Fibroblast of pulmonary artery (primary cell): ENCODE measurements at regions not wholly inside any gene's neighbourhood (a gene's known extent, or its start where the extent isn't known, plus 50 kb on each side); places are given as distances from the start of the nearest gene placed in this dataset.

Experiments
- DNase-seq: peaks from one replicate; pipeline ENCODE4 v3.0.0-alpha.2; 2010; ENCODE audit warnings: low read depth
- H3K4me3 ChIP-seq: replicated peaks from 2 replicates; pipeline ENCODE4 v1.5.1; 2011; ENCODE audit warnings: low read depth, mild to moderate bottlenecking, control low read depth, low read length, moderate library complexity
- CTCF ChIP-seq: IDR thresholded peaks from 2 replicates; pipeline ENCODE4 v1.5.1; 2011; ENCODE audit warnings: mild to moderate bottlenecking, control low read depth, low read length, inconsistent platforms; ENCODE audit errors: missing control alignments

- no peak for TF ChIP-seq CTCF
- H3K4me3 ChIP-seq, result no peak overlapping the region
- DNase-seq, result no peak
Measured at GRCh38 chr19:29062475-29063435, 150.2 kb downstream of the UQCRFS1 start.

- H3K4me3 ChIP-seq, result no peak overlapping the region
- DNase-seq, result no peak
- no peak for TF ChIP-seq CTCF
Measured at GRCh38 chr19:29060813-29061364, 152.1 kb downstream of the UQCRFS1 start.

GRCh38 chr19:29056535-29056934 is 156.4 kb downstream of the UQCRFS1 start:
- no peak for DNase-seq
- TF ChIP-seq CTCF, result no peak
- H3K4me3 ChIP-seq, result no peak overlapping the region

- H3K4me3 ChIP-seq, result no peak overlapping the region
- TF ChIP-seq CTCF, result no peak
- no peak for DNase-seq
Measured at GRCh38 chr19:29054886-29055675, 157.9 kb downstream of the UQCRFS1 start.

- no peak overlapping the region for H3K4me3 ChIP-seq
- DNase-seq, result no peak
- TF ChIP-seq CTCF, result no peak
Measured at GRCh38 chr19:29048873-29049272, 164.1 kb downstream of the UQCRFS1 start.

GRCh38 chr19:29045679-29046254 is 167.2 kb downstream of the UQCRFS1 start:
- no peak for DNase-seq
- no peak for TF ChIP-seq CTCF
- no peak overlapping the region for H3K4me3 ChIP-seq
